Superior temporal gyrus (tissue), 1 donor: ENCODE measurements at regions not wholly inside any gene's neighbourhood (a gene's known extent, or its start where the extent isn't known, plus 50 kb on each side); places are given as distances from the start of the nearest gene placed in this dataset.

Source experiments
- DNase-seq: peaks from one replicate; pipeline ENCODE4 v3.0.0-alpha.2; 2016; ENCODE audit errors: extremely low spot score

GRCh38 chr17:73924114-73924908, 279.2 kb upstream of the RPL38 start:
- no peak for DNase-seq

GRCh38 chr17:73924909-73925186, 278.6 kb upstream of the RPL38 start:
- DNase-seq = no peak

GRCh38 chr17:73929860-73930430, 273.5 kb upstream of the RPL38 start:
- DNase-seq = no peak

GRCh38 chr17:73932216-73932749, 271.2 kb upstream of the RPL38 start:
- DNase-seq = no peak

- no peak for DNase-seq
Observed at GRCh38 chr17:73933164-73933766, 270.2 kb upstream of the RPL38 start.

GRCh38 chr17:73933871-73934270, 269.6 kb upstream of the RPL38 start:
- DNase-seq = no peak

GRCh38 chr17:73934696-73935095, 268.8 kb upstream of the RPL38 start:
- DNase-seq = no peak

- DNase-seq = no peak
Observed at GRCh38 chr17:73936908-73937627, 266.4 kb upstream of the RPL38 start.

GRCh38 chr17:73938706-73939105, 264.8 kb upstream of the RPL38 start:
- DNase-seq = no peak

- no peak for DNase-seq
Observed at GRCh38 chr17:73939806-73940205, 263.7 kb upstream of the RPL38 start.

- no peak for DNase-seq
Observed at GRCh38 chr17:73940511-73940910, 263.0 kb upstream of the RPL38 start.

- no peak for DNase-seq
Observed at GRCh38 chr17:73941919-73942530, 261.5 kb upstream of the RPL38 start.

- DNase-seq = no peak
Observed at GRCh38 chr17:73942703-73943415, 260.6 kb upstream of the RPL38 start.

GRCh38 chr17:73943416-73944110, 259.9 kb upstream of the RPL38 start:
- no peak for DNase-seq

GRCh38 chr17:73944366-73944765, 259.1 kb upstream of the RPL38 start:
- no peak for DNase-seq

- no peak for DNase-seq
Observed at GRCh38 chr17:73947281-73947965, 256.1 kb upstream of the RPL38 start.

- DNase-seq = no peak
Observed at GRCh38 chr17:73947966-73948355, 255.5 kb upstream of the RPL38 start.

- peak; percentile 45 for DNase-seq
Observed at GRCh38 chr17:73949903-73950592, 253.4 kb upstream of the RPL38 start.

- no peak for DNase-seq
Observed at GRCh38 chr17:73950593-73950914, 252.9 kb upstream of the RPL38 start.

GRCh38 chr17:73952082-73952479, 251.4 kb upstream of the RPL38 start:
- peak; percentile 23 for DNase-seq
